ENCODE measurements at regions not wholly inside any gene's neighbourhood (a gene's known extent, or its start where the extent isn't known, plus 50 kb on each side); places are given as distances from the start of the nearest gene placed in this dataset.

- no peak for TF ChIP-seq EZH2 (IDR thresholded peaks at IDR 0.05; ENCODE audit: low read length, missing control alignments)
- TF ChIP-seq CTCF (conservative IDR thresholded peaks at IDR 0.05 in 1 of 2, IDR thresholded peaks at IDR 0.05 in 1 of 2; ENCODE audit: low read depth in 1 of 2, low read length in 2 of 2), result no peak
These were observed 275.0 kb upstream of the RBMS3 start for GRCh38 chr3:29005862-29006261.

Measured in fibroblast of lung (primary cell).